ENCODE measurements at regions not wholly inside any gene's neighbourhood (a gene's known extent, or its start where the extent isn't known, plus 50 kb on each side); places are given as distances from the start of the nearest gene placed in this dataset.

GRCh38 chr2:224185023-224185601, 146.0 kb upstream of the SERPINE2 start:
- Histone ChIP-seq H3K27me3 (ENCODE audit: control insufficient read depth, insufficient read depth, low read length) (no peaks in the 10 kb centered on the region), H3K36me3 (ENCODE audit: control insufficient read depth, insufficient read depth, low read length) (no peaks in the 10 kb centered on the region), H3K9ac (no peak overlapping the region), H3K27ac (no peak overlapping the region), H3K4me2 (ENCODE audit: low read length) (no peak overlapping the region), H2AFZ (no peak overlapping the region), H3K9me3 (ENCODE audit: control insufficient read depth, low read length) (no peaks in the 10 kb centered on the region), H3K4me1 (no peaks in the 10 kb centered on the region), H3K79me2 (no peaks in the 10 kb centered on the region), H3K4me3 (ENCODE audit: low read depth, low read length) (no peak overlapping the region)
- TF ChIP-seq CTCF (IDR thresholded peaks at IDR 0.05), result no peak

GRCh38 chr2:224183086-224183485, 144.0 kb upstream of the SERPINE2 start:
- Histone ChIP-seq H3K27ac (no peak overlapping the region), H3K4me2 (ENCODE audit: low read length) (no peak overlapping the region), H3K4me1 (no peaks in the 10 kb centered on the region), H3K79me2 (no peaks in the 10 kb centered on the region), H3K4me3 (ENCODE audit: low read depth, low read length) (no peak overlapping the region), H2AFZ (no peak overlapping the region), H3K27me3 (ENCODE audit: control insufficient read depth, insufficient read depth, low read length) (no peaks in the 10 kb centered on the region), H3K9me3 (ENCODE audit: control insufficient read depth, low read length) (no peaks in the 10 kb centered on the region), H3K9ac (no peak overlapping the region), H3K36me3 (ENCODE audit: control insufficient read depth, insufficient read depth, low read length) (no peaks in the 10 kb centered on the region)
- TF ChIP-seq CTCF (IDR thresholded peaks at IDR 0.05), result no peak

GRCh38 chr2:224182498-224182897, 143.4 kb upstream of the SERPINE2 start:
- Histone ChIP-seq H3K4me1 (no peaks in the 10 kb centered on the region), H3K9me3 (ENCODE audit: control insufficient read depth, low read length) (no peaks in the 10 kb centered on the region), H3K36me3 (ENCODE audit: control insufficient read depth, insufficient read depth, low read length) (no peaks in the 10 kb centered on the region), H3K9ac (no peak overlapping the region), H3K4me2 (ENCODE audit: low read length) (no peak overlapping the region), H3K4me3 (ENCODE audit: low read depth, low read length) (no peak overlapping the region), H3K79me2 (no peaks in the 10 kb centered on the region), H2AFZ (no peak overlapping the region), H3K27me3 (ENCODE audit: control insufficient read depth, insufficient read depth, low read length) (no peaks in the 10 kb centered on the region), H3K27ac (no peak overlapping the region)
- no peak for TF ChIP-seq CTCF (IDR thresholded peaks at IDR 0.05)

GRCh38 chr2:224181534-224182155, 142.6 kb upstream of the SERPINE2 start:
- no peaks in the 10 kb centered on the region for H3K79me2 ChIP-seq
- H3K27ac ChIP-seq, result no peak overlapping the region
- H2AFZ ChIP-seq, result no peak overlapping the region
- no peak for TF ChIP-seq CTCF (IDR thresholded peaks at IDR 0.05)
- H3K27me3 ChIP-seq (ENCODE audit: control insufficient read depth, insufficient read depth, low read length), result no peaks in the 10 kb centered on the region
- H3K4me2 ChIP-seq (ENCODE audit: low read length), result no peak overlapping the region
- H3K9me3 ChIP-seq (ENCODE audit: control insufficient read depth, low read length), result no peaks in the 10 kb centered on the region
- no peaks in the 10 kb centered on the region for H3K36me3 ChIP-seq (ENCODE audit: control insufficient read depth, insufficient read depth, low read length)
- no peaks in the 10 kb centered on the region for H3K4me1 ChIP-seq
- H3K4me3 ChIP-seq (ENCODE audit: low read depth, low read length), result no peak overlapping the region
- no peak overlapping the region for H3K9ac ChIP-seq

GRCh38 chr2:224180810-224181209, 141.7 kb upstream of the SERPINE2 start:
- no peaks in the 10 kb centered on the region for H3K9me3 ChIP-seq (ENCODE audit: control insufficient read depth, low read length)
- H3K27ac ChIP-seq, result no peak overlapping the region
- H3K4me2 ChIP-seq (ENCODE audit: low read length), result no peak overlapping the region
- no peak overlapping the region for H3K9ac ChIP-seq
- H2AFZ ChIP-seq, result no peak overlapping the region
- no peaks in the 10 kb centered on the region for H3K4me1 ChIP-seq
- TF ChIP-seq CTCF (IDR thresholded peaks at IDR 0.05), result no peak
- no peaks in the 10 kb centered on the region for H3K36me3 ChIP-seq (ENCODE audit: control insufficient read depth, insufficient read depth, low read length)
- H3K79me2 ChIP-seq, result no peaks in the 10 kb centered on the region
- H3K27me3 ChIP-seq (ENCODE audit: control insufficient read depth, insufficient read depth, low read length), result no peaks in the 10 kb centered on the region
- H3K4me3 ChIP-seq (ENCODE audit: low read depth, low read length), result no peak overlapping the region

Measured in parathyroid adenoma (tissue), 2 donors.